ENCODE measurements at regions not wholly inside any gene's neighbourhood (a gene's known extent, or its start where the extent isn't known, plus 50 kb on each side); places are given as distances from the start of the nearest gene placed in this dataset.
A peak's percentile ranks its signal among the peaks of the same experiment; 100 is the strongest.

DNA sequence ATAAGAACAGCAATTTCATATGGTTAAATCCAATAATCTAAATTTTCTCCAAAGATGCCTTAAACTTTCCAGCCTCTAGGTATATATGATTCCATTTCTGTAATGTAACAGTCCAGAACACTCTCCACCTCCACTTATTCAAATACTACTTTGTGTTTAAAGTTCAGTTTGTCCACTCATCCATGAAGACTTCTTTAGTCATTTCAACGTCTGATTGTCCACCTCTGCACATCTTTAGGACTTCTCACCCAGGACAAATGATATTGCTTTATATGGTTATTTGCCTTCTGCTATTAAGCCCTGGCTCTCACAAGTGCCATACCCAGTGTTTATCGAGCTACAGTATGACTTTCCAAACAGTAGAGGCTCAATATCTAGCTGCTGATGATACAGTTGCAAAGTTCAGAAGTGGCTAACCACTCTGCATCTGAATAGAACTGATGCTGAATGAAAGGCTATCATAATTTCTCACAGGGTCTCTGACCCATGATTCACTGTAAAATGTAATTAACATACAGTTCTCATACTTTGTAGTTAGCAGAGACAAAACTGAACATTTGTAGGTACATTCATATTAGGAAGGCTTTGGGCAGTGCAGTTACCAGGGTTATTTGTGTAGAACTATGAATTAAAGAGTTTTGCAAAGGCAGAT is 93.7 kb upstream of the MBNL1 start:
- no peak for TF ChIP-seq CTCF (IDR thresholded peaks at IDR 0.05; ENCODE audit: borderline replicate concordance, insufficient read depth, low read depth, low read length)
- H3K4me3 ChIP-seq (ENCODE audit: low read depth, low read length): no peak overlapping the region

GRCh38 chr3:152175528-152175889 is 93.2 kb upstream of the MBNL1 start:
- no peak overlapping the region for H3K4me3 ChIP-seq (ENCODE audit: low read depth, low read length)
- no peak for TF ChIP-seq CTCF (IDR thresholded peaks at IDR 0.05; ENCODE audit: borderline replicate concordance, insufficient read depth, low read depth, low read length)

GRCh38 chr3:152176241-152176640 is 92.5 kb upstream of the MBNL1 start:
- no peak for TF ChIP-seq CTCF (IDR thresholded peaks at IDR 0.05; ENCODE audit: borderline replicate concordance, insufficient read depth, low read depth, low read length)
- H3K4me3 ChIP-seq (ENCODE audit: low read depth, low read length): no peak overlapping the region

GRCh38 chr3:152176998-152177397 is 91.7 kb upstream of the MBNL1 start:
- no peak for TF ChIP-seq CTCF (IDR thresholded peaks at IDR 0.05; ENCODE audit: borderline replicate concordance, insufficient read depth, low read depth, low read length)
- no peak overlapping the region for H3K4me3 ChIP-seq (ENCODE audit: low read depth, low read length)

- no peak overlapping the region for H3K4me3 ChIP-seq (ENCODE audit: low read depth, low read length)
- no peak for TF ChIP-seq CTCF (IDR thresholded peaks at IDR 0.05; ENCODE audit: borderline replicate concordance, insufficient read depth, low read depth, low read length)
Observed at GRCh38 chr3:152177757-152178156, 91.0 kb upstream of the MBNL1 start.

- H3K4me3 ChIP-seq (ENCODE audit: low read depth, low read length): no peak overlapping the region
- TF ChIP-seq CTCF (IDR thresholded peaks at IDR 0.05; ENCODE audit: borderline replicate concordance, insufficient read depth, low read depth, low read length): peak; percentile 62
Observed at GRCh38 chr3:152183473-152183872, 85.3 kb upstream of the MBNL1 start.

GRCh38 chr3:152184971-152185686 is 83.6 kb upstream of the MBNL1 start:
- TF ChIP-seq CTCF (IDR thresholded peaks at IDR 0.05; ENCODE audit: borderline replicate concordance, insufficient read depth, low read depth, low read length): no peak
- no peak overlapping the region for H3K4me3 ChIP-seq (ENCODE audit: low read depth, low read length)
